Retinal pigment epithelial cell (primary cell): ENCODE measurements at regions not wholly inside any gene's neighbourhood (a gene's known extent, or its start where the extent isn't known, plus 50 kb on each side); places are given as distances from the start of the nearest gene placed in this dataset.

Experiments used
- DNase-seq: peaks from one replicate; pipeline ENCODE4 v3.0.0-alpha.2; 2010; ENCODE audit warnings: low read depth
- H3K4me3 ChIP-seq: 2 replicates; pipeline ENCODE4 v1.5.1; 2011; ENCODE audit warnings: mild to moderate bottlenecking, low read length, control low read depth, moderate library complexity
- TF ChIP-seq, protein P1 (sequence below): conservative IDR thresholded peaks from 2 replicates; pipeline ENCODE4 v1.5.1; 2011; ENCODE audit warnings: low read depth, low read length, control low read depth, inconsistent platforms

DNA sequence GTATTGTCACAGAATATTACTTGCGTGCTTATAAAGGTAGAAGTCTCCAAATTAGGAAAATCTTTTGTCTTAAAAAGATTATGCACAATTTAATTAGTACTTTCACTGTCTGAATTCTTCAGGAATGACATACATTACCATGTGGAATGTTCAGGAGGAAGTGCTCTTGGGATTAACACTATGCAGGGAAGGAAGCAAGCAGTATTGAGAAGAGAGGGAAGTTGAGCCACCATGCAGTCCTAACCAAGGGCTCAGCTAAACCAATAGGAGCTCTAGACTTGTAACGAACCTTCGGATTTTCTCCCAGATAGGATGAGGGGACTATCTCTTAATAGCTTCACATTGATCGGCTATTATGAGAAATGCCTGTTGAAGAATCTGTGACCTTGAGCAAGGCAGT is 918.4 kb upstream of the MANEA start:
- TF ChIP-seq, protein P1, sequence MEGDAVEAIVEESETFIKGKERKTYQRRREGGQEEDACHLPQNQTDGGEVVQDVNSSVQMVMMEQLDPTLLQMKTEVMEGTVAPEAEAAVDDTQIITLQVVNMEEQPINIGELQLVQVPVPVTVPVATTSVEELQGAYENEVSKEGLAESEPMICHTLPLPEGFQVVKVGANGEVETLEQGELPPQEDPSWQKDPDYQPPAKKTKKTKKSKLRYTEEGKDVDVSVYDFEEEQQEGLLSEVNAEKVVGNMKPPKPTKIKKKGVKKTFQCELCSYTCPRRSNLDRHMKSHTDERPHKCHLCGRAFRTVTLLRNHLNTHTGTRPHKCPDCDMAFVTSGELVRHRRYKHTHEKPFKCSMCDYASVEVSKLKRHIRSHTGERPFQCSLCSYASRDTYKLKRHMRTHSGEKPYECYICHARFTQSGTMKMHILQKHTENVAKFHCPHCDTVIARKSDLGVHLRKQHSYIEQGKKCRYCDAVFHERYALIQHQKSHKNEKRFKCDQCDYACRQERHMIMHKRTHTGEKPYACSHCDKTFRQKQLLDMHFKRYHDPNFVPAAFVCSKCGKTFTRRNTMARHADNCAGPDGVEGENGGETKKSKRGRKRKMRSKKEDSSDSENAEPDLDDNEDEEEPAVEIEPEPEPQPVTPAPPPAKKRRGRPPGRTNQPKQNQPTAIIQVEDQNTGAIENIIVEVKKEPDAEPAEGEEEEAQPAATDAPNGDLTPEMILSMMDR = no peak
- no peak overlapping the region for H3K4me3 ChIP-seq
- no peak for DNase-seq

DNA sequence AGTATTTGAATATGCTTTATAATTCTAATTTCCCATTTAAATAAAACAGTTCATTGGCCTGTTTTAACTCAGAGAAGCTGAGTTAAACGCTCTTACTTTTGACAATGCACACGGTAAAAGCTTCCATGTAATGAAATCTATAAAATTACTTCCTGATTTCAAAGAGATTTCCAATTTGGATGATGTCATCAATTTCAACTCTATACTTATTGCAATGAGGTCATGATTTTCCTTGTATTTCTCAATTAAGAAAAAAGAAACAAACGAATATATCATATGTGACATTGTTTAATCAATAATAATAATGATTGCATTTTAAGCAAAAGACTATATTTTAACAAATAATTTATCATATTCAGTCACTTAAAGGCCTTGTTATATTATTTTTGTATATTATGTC is 926.1 kb upstream of the MANEA start:
- TF ChIP-seq, protein P1 = no peak
- no peak overlapping the region for H3K4me3 ChIP-seq
- DNase-seq = no peak

DNA sequence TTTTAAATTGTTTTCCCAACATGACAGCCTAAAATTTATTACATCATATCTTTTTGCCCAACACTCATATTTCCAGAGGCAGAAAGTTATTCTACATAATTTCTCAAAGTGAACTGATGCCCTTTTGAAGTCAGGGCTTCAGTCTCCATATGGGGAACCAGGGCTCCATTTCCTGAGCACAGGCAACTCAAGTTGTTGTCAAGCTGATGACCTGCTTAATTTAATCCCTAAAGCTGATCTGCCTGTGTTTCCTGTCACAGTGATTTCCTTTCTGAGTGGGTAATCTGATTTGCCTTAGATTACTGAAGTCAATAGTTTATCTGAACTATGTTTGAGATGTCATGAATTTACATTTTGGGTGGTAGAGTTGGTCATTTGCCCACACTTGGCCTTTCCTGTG is 932.1 kb upstream of the MANEA start:
- H3K4me3 ChIP-seq = no peak overlapping the region
- DNase-seq = no peak
- TF ChIP-seq, protein P1 = no peak

DNA sequence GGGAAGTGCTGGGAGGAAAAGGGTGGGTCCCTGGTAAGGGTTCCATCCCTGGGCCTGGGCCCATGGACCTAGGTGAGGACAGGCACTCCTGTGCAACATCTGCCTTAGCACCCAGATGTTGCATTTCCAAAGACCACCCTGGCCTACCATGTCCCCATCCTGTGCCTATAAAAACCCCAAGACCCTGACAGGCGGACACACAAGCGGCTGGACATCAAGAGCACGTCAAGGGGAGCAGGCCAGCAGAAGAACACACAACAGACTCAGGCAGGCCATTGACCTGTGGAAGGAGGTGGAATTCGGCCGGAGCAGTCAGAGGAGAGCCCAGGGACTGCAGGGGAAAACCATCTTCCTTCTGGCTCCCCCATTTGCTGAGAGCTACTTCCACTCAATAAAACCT is 937.8 kb upstream of the MANEA start:
- no peak overlapping the region for H3K4me3 ChIP-seq
- TF ChIP-seq, protein P1 = no peak
- no peak for DNase-seq

DNA sequence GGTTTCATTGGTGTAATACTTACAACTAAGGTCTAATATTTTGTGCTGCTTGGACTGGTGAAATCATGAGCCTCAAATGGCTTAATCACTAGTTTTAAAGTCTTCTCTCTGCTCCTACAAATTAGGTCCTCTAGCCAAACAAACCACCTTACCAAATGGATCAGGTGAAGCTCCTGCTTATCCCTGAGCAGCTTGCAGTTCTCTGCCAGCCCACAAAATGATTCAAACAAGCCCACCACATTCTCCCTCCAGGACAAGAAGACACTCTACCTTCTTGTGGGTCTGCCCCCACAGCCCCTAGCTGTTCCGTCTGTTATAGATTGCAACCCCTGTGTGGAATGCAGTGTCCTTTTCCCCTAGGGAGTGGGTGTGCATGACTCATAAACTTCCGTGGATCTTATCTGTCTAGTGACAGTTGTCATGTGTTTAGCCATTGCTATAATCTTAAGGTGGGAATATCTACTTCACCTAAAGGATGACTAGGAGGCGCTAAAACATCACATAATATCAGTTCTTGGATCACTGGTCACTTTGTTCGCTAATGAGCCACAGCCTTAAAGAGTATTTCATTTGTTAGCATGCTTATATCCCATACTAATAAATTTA is 940.5 kb upstream of the MANEA start:
- H3K4me3 ChIP-seq = no peak overlapping the region
- TF ChIP-seq, protein P1 = peak; percentile 43
- DNase-seq = no peak

DNA sequence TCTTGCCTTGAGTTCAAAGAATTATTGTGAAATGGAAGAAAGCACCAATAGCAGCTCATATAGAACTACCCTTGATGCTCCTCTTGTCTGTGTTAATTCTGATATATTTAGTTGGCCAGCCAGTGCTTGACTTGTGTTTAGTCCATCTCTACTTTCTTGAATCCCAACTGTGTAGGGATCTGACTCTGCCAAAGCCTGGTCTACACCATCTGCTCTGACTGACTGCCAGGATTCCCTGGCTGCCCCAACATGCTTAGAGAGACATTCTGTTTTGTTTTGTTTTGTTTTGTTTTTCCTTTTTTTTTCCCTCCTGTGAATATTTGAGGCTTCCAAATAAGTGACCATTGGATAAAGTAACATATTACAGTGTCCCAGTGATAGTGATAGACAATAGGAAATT is 953.7 kb upstream of the MANEA start:
- TF ChIP-seq, protein P1 = no peak
- no peak overlapping the region for H3K4me3 ChIP-seq
- no peak for DNase-seq

DNA sequence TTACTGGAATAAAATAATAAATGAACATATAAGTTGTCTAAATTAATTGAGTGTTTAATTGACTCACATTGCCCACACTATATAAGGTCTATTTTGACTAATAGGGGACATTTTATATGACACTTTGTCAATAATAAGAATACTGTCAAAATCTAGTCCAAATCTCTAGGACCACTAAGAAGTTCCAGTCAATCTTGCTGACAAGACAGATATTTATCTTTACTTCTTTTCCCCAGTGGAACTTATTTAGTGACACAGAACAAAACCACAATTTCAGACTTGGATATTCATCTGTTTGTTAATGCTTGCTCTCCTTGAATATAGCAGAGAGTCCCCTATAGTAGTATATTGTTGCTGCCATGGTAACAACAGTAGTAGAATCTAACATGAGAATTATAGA is 954.6 kb upstream of the MANEA start:
- TF ChIP-seq, protein P1 = no peak
- no peak for DNase-seq

More for the DNA sequence above, 954.6 kb upstream of the MANEA start:
- no peak overlapping the region for H3K4me3 ChIP-seq
